OCI-LY3 (cell line): ENCODE measurements at regions not wholly inside any gene's neighbourhood (a gene's known extent, or its start where the extent isn't known, plus 50 kb on each side); places are given as distances from the start of the nearest gene placed in this dataset.

ENCODE experiments used
- H2AFZ ChIP-seq: fragments of 200-600, 300-600 bp; shearing (Covaris generic); 2 replicates; pipeline ENCODE4 v1.6.0; 2014; ENCODE audit warnings: antibody characterized with exemption, low read depth, low read length
- H3K27ac ChIP-seq: fragments of 200-600, 300-600 bp; sonication (generic); 2 replicates; pipeline ENCODE4 v1.5.1; 2014; ENCODE audit warnings: mild to moderate bottlenecking, low read length, moderate library complexity, mixed read lengths
- H3K27me3 ChIP-seq: fragments of 200-600, 300-600 bp; sonication (generic); 2 replicates; pipeline ENCODE4 v1.6.1; 2014; ENCODE audit warnings: low read depth, low read length, mixed read lengths
- H3K36me3 ChIP-seq: fragments of 200-600, 300-600 bp; sonication (generic); replicated peaks from 2 replicates; pipeline ENCODE3; 2014; ENCODE audit warnings: low read depth, low read length, mixed read lengths
- H3K4me1 ChIP-seq: fragments of 300-600, 200-600 bp; sonication (generic); 2 replicates; pipeline ENCODE4 v1.6.1; 2014; ENCODE audit warnings: low read length, mixed read lengths
- H3K4me2 ChIP-seq: fragments of 200-600, 300-600 bp; sonication (generic); 2 replicates; pipeline ENCODE4 v1.6.1; 2014; ENCODE audit warnings: low read length, mixed read lengths
- H3K4me3 ChIP-seq: fragments of 300-600, 200-600 bp; sonication (generic); 2 replicates; pipeline ENCODE4 v1.5.1; 2014; ENCODE audit warnings: antibody characterized with exemption, mild to moderate bottlenecking, low read length, moderate library complexity
- H3K79me2 ChIP-seq: fragments of 300-600, 200-600 bp; shearing (Covaris generic); 2 replicates; pipeline ENCODE4 v1.6.1; 2014; ENCODE audit warnings: mild to moderate bottlenecking, low read length, mixed read lengths
- H3K9ac ChIP-seq: fragments of 300-600, 200-600 bp; shearing (Covaris generic); 2 replicates; pipeline ENCODE4 v1.6.0; 2014; ENCODE audit warnings: mild to moderate bottlenecking, low read length, moderate library complexity
- H3K9me3 ChIP-seq: fragments of 200-600, 300-600 bp; shearing (Covaris generic); 2 replicates; pipeline ENCODE4 v1.6.1; 2014; ENCODE audit warnings: low read length, mixed read lengths; ENCODE audit not compliant: insufficient read depth
- H4K20me1 ChIP-seq: fragments of 200-600, 300-600 bp; sonication (generic); 2 replicates; pipeline ENCODE4 v1.6.1; 2016; ENCODE audit warnings: low read length, mixed read lengths; ENCODE audit not compliant: insufficient read depth
- CTCF ChIP-seq: fragments of 200-600, 300-600 bp; sonication (generic); IDR thresholded peaks from 2 replicates; pipeline ENCODE4 v1.5.1; 2014; ENCODE audit warnings: antibody characterized with exemption, low read length, low read depth
- EZH2phosphoT487 ChIP-seq: fragments of 200-600 bp; shearing (Covaris generic); IDR thresholded peaks from 2 replicates; pipeline ENCODE4 v1.6.1; 2018; ENCODE audit warnings: antibody characterized with exemption, mixed run types, low read depth

- no peaks in the 10 kb centered on the region for H3K4me1 ChIP-seq
- H3K27ac ChIP-seq, result no peak overlapping the region
- no peaks in the 10 kb centered on the region for H3K79me2 ChIP-seq
- TF ChIP-seq EZH2phosphoT487 (no peak), CTCF (no peak)
- no peaks in the 10 kb centered on the region for H3K36me3 ChIP-seq
- H3K4me3 ChIP-seq, result no peak overlapping the region
- H3K4me2 ChIP-seq, result no peak overlapping the region
- no peak overlapping the region for H2AFZ ChIP-seq
- no peaks in the 10 kb centered on the region for H3K9me3 ChIP-seq
- peaks cover 56% of the 10 kb centered on the region; the same call in 1 of the 2 replicates for H3K27me3 ChIP-seq
- no peak overlapping the region for H3K9ac ChIP-seq
- H4K20me1 ChIP-seq, result no peaks in the 10 kb centered on the region
These were observed 170.6 kb downstream of the RNF152 start for GRCh38 chr18:61722247-61722646.

GRCh38 chr18:61720496-61720895, 172.3 kb downstream of the RNF152 start:
- Histone ChIP-seq H4K20me1 (no peaks in the 10 kb centered on the region), H2AFZ (no peak overlapping the region), H3K79me2 (no peaks in the 10 kb centered on the region), H3K27ac (no peak overlapping the region), H3K4me3 (no peak overlapping the region), H3K4me1 (no peaks in the 10 kb centered on the region), H3K9me3 (no peaks in the 10 kb centered on the region), H3K36me3 (no peaks in the 10 kb centered on the region), H3K27me3 (peaks cover 49% of the 10 kb centered on the region; the same call in 1 of the 2 replicates), H3K9ac (no peak overlapping the region), H3K4me2 (no peak overlapping the region)
- no peak for TF ChIP-seq CTCF
- no peak for TF ChIP-seq EZH2phosphoT487

GRCh38 chr18:61719671-61720070, 173.1 kb downstream of the RNF152 start:
- H3K9me3 ChIP-seq, result no peaks in the 10 kb centered on the region; the same call in 1 of the 2 replicates
- no peaks in the 10 kb centered on the region for H3K79me2 ChIP-seq
- H3K27me3 ChIP-seq, result peaks cover 46% of the 10 kb centered on the region; the same call in 1 of the 2 replicates
- no peak overlapping the region for H3K27ac ChIP-seq
- H3K4me1 ChIP-seq, result no peaks in the 10 kb centered on the region
- no peak for TF ChIP-seq EZH2phosphoT487
- TF ChIP-seq CTCF, result no peak
- no peak overlapping the region for H3K4me2 ChIP-seq
- H3K36me3 ChIP-seq, result no peaks in the 10 kb centered on the region
- H2AFZ ChIP-seq, result no peak overlapping the region
- no peaks in the 10 kb centered on the region for H4K20me1 ChIP-seq
- H3K9ac ChIP-seq, result no peak overlapping the region
- no peak overlapping the region for H3K4me3 ChIP-seq

- no peak overlapping the region for H3K9ac ChIP-seq
- H2AFZ ChIP-seq, result no peak overlapping the region
- peaks cover 50% of the 10 kb centered on the region; the same call in 1 of the 2 replicates for H3K27me3 ChIP-seq
- H3K79me2 ChIP-seq, result no peaks in the 10 kb centered on the region
- H3K4me1 ChIP-seq, result no peaks in the 10 kb centered on the region
- H3K27ac ChIP-seq, result no peak overlapping the region
- H3K4me2 ChIP-seq, result no peak overlapping the region
- no peak overlapping the region for H3K4me3 ChIP-seq
- H4K20me1 ChIP-seq, result no peaks in the 10 kb centered on the region
- no peaks in the 10 kb centered on the region for H3K36me3 ChIP-seq
- TF ChIP-seq EZH2phosphoT487 (no peak), CTCF (no peak)
- no peaks in the 10 kb centered on the region; the same call in 1 of the 2 replicates for H3K9me3 ChIP-seq
These were observed 173.9 kb downstream of the RNF152 start for GRCh38 chr18:61718944-61719343.
